Neutrophil (primary cell): ENCODE measurements at regions not wholly inside any gene's neighbourhood (a gene's known extent, or its start where the extent isn't known, plus 50 kb on each side); places are given as distances from the start of the nearest gene placed in this dataset.
"Not testable (repeated sequence)": the region's sequence is repeated elsewhere in the genome, so short reads cannot be mapped to it uniquely, and the experiment has no call there.

Experiments
- H3K27ac ChIP-seq: fragments of 200-600 bp; sonication (generic); 2 replicates; pipeline ENCODE4 v1.5.1; 2016; ENCODE audit warnings: mild to moderate bottlenecking, moderate library complexity
- H3K27me3 ChIP-seq: fragments of 200-600 bp; sonication (generic); 2 replicates; pipeline ENCODE4 v1.6.0; 2016; ENCODE audit warnings: mild to moderate bottlenecking
- H3K36me3 ChIP-seq: fragments of 200-600 bp; sonication (generic); 2 replicates; pipeline ENCODE4 v1.5.1; 2017
- H3K4me1 ChIP-seq, 2 experiments: fragments of 200-600 bp in 1 of 2; sonication (generic) in 1 of 2; 1 replicate in 1 of 2; 2 replicates in 1 of 2; pipeline versions ENCODE4 v1.5.1 to v1.6.1; 2013 to 2016; ENCODE audit warnings: low read depth in 1 of 2, low read length in 1 of 2, mild to moderate bottlenecking in 1 of 2, moderate library complexity in 1 of 2; ENCODE audit not compliant: control insufficient read depth in 1 of 2, insufficient read depth in 1 of 2
- H3K4me3 ChIP-seq, 2 experiments: fragments of 200-600 bp in 1 of 2; sonication (generic) in 1 of 2; 1 replicate in 1 of 2; 2 replicates in 1 of 2; pipeline ENCODE4 v1.5.1; 2013 to 2016; ENCODE audit warnings: low read depth in 1 of 2, low read length in 1 of 2, mild to moderate bottlenecking in 1 of 2, moderate library complexity in 1 of 2
- H3K9me3 ChIP-seq: fragments of 200-600 bp; sonication (generic); 2 replicates; pipeline ENCODE4 v1.5.1; 2016
- TF ChIP-seq, protein P1 (sequence below): fragments of 200-600 bp; sonication (generic); IDR thresholded peaks from 2 replicates; pipeline ENCODE4 v1.5.1; 2016; ENCODE audit warnings: antibody characterized with exemption

DNA sequence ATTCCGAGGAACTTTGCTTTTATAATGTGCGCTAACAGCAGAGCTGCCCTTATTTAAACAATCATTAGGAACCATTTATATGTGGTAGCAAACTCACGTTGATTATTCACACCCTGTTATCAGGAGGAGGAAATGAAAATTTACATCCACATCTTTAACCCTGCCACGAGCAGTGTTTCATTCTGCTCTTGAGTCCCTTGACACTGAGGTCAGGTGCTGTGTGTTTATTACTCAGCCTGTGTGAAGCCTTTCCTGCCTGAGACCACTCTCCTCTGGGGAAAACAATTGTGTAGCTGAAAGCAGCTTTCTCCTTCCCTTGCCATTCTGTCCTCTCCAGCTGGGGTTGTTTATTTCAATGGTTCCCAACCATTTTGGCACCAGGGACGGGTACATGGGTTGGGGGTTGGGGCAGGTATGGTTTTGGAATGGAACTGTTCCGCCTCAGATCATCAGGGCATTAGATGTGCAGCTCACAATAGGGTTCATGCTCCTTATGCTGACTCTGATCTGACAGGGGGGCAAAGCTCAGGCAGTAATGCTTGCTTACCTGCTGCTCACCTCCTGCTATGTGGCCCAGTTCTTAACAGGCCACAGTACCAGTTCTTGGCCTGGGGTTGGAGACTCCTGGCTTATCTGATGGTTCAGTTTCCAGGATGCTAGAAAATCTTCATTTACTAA, 651.1 kb downstream of the TDRD15 start:
- Histone ChIP-seq H3K27me3 (no peaks in the 10 kb centered on the region), H3K36me3 (no peaks in the 10 kb centered on the region), H3K9me3 (no peaks in the 10 kb centered on the region), H3K4me3 (no peak overlapping the region), H3K27ac (no peak overlapping the region), H3K4me1 (no peaks in the 10 kb centered on the region)
- TF ChIP-seq, protein P1, sequence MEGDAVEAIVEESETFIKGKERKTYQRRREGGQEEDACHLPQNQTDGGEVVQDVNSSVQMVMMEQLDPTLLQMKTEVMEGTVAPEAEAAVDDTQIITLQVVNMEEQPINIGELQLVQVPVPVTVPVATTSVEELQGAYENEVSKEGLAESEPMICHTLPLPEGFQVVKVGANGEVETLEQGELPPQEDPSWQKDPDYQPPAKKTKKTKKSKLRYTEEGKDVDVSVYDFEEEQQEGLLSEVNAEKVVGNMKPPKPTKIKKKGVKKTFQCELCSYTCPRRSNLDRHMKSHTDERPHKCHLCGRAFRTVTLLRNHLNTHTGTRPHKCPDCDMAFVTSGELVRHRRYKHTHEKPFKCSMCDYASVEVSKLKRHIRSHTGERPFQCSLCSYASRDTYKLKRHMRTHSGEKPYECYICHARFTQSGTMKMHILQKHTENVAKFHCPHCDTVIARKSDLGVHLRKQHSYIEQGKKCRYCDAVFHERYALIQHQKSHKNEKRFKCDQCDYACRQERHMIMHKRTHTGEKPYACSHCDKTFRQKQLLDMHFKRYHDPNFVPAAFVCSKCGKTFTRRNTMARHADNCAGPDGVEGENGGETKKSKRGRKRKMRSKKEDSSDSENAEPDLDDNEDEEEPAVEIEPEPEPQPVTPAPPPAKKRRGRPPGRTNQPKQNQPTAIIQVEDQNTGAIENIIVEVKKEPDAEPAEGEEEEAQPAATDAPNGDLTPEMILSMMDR = no peak

DNA sequence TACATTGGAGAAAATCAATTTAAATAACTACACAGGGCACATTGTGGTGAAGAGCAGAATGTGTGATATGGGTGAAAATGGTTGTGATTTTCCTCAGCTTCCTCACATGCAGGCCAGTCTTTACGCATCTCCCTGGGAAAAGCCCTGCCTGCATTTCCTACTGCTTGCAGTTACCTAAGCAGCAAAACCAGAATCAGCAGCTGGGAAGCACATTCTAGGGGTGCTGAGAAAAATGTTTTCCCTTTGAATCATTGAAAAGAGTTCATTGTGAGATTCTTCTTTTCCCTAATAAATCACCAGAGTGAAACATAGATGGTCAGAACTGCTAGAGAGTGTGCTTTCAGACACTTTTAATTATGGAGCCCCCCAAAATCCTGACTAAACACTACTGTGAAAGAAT, 656.0 kb downstream of the TDRD15 start:
- no peaks in the 10 kb centered on the region for H3K4me1 ChIP-seq
- H3K27ac ChIP-seq = no peak overlapping the region
- no peaks in the 10 kb centered on the region for H3K27me3 ChIP-seq
- H3K9me3 ChIP-seq = no peaks in the 10 kb centered on the region
- H3K36me3 ChIP-seq = no peaks in the 10 kb centered on the region
- TF ChIP-seq, protein P1 = no peak
- H3K4me3 ChIP-seq = no peak overlapping the region

DNA sequence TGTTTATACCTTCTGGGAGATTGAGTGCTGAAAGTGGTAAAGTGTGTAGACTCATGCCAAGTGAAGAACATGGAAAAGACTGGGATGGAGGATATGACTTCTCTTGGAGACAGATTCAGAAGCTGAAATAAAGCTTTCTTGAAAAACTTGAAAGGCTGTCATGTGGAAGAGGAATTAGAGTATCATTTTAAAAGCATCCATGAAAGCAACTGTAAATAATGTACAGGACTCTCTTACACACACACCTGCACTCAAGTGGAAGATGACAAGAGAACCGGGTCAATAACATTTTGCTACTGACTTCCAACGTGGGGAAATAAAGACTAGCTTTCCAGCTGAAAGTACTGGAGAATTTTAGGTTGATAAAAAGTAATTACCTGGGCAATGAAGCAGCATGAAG, 658.2 kb downstream of the TDRD15 start:
- Histone ChIP-seq H3K4me3 (no peak overlapping the region), H3K4me1 (no peaks in the 10 kb centered on the region), H3K9me3 (no peaks in the 10 kb centered on the region), H3K27ac (no peak overlapping the region), H3K27me3 (no peaks in the 10 kb centered on the region), H3K36me3 (no peaks in the 10 kb centered on the region)
- TF ChIP-seq, protein P1 = no peak

DNA sequence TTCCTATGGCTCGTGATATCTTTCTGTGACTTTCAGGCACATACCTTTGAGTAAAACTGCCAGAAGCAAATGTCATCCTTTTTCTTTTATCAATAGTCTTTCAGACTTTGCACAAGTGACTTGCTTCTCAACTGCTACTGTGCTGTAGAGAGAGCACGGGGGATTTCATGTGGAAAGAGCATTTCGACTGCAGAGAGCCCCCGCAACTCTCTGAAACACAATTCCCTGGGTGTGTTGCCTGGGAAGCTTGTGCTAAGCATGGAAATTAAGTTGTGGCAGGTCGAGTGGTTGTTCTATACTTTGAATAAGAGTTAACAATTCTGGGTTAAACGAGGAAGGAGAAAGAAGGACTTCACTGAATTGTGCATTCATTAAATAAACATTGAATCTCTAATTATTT, 659.1 kb downstream of the TDRD15 start:
- Histone ChIP-seq H3K36me3 (no peaks in the 10 kb centered on the region), H3K27me3 (no peaks in the 10 kb centered on the region), H3K9me3 (no peaks in the 10 kb centered on the region), H3K4me3 (no peak overlapping the region), H3K27ac (no peak overlapping the region), H3K4me1 (no peaks in the 10 kb centered on the region)
- TF ChIP-seq, protein P1 = no peak

DNA sequence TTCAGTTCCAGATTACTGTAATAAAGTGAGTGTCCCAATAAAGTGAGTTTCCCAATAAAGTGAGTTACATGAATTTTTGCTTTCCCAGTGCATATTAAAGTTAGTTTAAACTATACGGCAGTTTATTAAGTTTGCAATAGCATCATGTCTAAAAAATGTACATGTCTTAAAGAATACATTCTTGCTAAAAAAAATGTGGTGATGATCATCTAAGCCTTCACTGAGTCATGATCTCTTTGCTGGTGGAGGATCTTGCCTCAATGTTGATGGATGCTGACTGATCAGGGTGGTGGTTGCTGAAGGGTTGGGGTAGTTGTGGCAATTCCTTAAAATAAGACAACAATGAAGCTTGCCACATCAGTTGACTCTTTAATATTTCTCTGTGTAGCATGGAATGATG, 664.2 kb downstream of the TDRD15 start:
- Histone ChIP-seq H3K27ac (no peak overlapping the region), H3K27me3 (no peaks in the 10 kb centered on the region), H3K36me3 (no peaks in the 10 kb centered on the region), H3K4me3 (no peak overlapping the region), H3K9me3 (no peaks in the 10 kb centered on the region), H3K4me1 (no peaks in the 10 kb centered on the region)
- TF ChIP-seq, protein P1 = no peak

DNA sequence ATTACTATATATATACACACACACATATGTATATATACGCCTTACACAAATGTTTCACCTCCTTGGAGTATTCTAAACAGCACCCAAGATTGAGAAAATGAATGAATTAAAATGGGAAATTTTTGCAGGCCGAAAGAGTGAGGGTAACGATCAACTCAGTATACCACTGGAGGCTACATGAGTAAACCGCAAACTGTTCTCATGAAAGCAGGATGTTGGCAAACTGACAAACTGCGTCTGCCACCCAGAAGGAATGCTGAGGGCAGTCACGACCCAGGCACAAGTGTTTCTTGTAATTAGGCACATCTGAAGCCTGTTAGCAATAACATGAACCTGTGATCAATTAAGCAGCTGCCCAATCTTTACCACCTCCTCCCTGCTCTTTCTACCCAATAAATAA, 666.5 kb downstream of the TDRD15 start:
- not testable (repeated sequence) for H3K4me3 ChIP-seq, H3K9me3 ChIP-seq, H3K36me3 ChIP-seq, H3K27me3 ChIP-seq, H3K4me1 ChIP-seq, H3K27ac ChIP-seq
